ENCODE measurements at regions not wholly inside any gene's neighbourhood (a gene's known extent, or its start where the extent isn't known, plus 50 kb on each side); places are given as distances from the start of the nearest gene placed in this dataset.

DNA sequence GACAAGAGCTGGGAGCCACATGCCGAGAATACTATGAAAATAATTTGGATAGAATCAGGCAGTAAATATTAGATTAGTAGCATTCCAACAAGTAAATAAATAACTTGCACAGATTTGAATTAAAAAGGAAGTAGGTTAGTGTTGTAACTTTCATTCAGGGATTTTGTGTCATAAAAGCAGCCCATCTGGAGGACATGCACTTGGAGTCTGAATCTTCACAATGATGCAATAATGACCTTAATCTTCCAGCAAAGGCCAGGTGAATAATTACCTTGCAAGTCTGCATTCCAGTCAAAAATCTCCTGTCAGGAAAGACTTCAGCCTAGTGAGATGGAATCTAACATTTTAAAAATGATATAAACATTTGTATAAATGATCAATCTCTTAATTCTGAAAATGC lies 518.1 kb downstream of the KCNJ2 start:
- TF ChIP-seq CTCF (IDR thresholded peaks at IDR 0.05) (no peak), POLR2A (IDR thresholded peaks at IDR 0.05) (no peak)
